GM12891 (cell line): ENCODE measurements at regions not wholly inside any gene's neighbourhood (a gene's known extent, or its start where the extent isn't known, plus 50 kb on each side); places are given as distances from the start of the nearest gene placed in this dataset.

ENCODE experiments used
- PAX5 ChIP-seq: IDR thresholded peaks from 2 replicates; pipeline ENCODE4 v1.6.1; 2011; ENCODE audit warnings: low read length, moderate library complexity, mild to moderate bottlenecking; ENCODE audit not compliant: insufficient read depth, severe bottlenecking
- POLR2A ChIP-seq: IDR thresholded peaks from 2 replicates; pipeline ENCODE4 v1.6.1; 2011; ENCODE audit warnings: low read depth, low read length, control low read depth
- POLR2AphosphoS5 ChIP-seq: IDR thresholded peaks from 2 replicates; pipeline ENCODE4 v1.6.1; 2011; ENCODE audit warnings: low read depth, low read length, control low read depth
- POU2F2 ChIP-seq: IDR thresholded peaks from 2 replicates; pipeline ENCODE4 v1.6.1; 2011; ENCODE audit warnings: low read depth, mild to moderate bottlenecking, control low read depth, low read length, moderate library complexity
- SPI1 ChIP-seq: IDR thresholded peaks from 2 replicates; pipeline ENCODE4 v1.6.1; 2011; ENCODE audit warnings: low read depth, low read length, control low read depth
- TAF1 ChIP-seq: IDR thresholded peaks from 2 replicates; pipeline ENCODE4 v1.6.1; 2011; ENCODE audit warnings: low read depth, low read length, control low read depth

DNA sequence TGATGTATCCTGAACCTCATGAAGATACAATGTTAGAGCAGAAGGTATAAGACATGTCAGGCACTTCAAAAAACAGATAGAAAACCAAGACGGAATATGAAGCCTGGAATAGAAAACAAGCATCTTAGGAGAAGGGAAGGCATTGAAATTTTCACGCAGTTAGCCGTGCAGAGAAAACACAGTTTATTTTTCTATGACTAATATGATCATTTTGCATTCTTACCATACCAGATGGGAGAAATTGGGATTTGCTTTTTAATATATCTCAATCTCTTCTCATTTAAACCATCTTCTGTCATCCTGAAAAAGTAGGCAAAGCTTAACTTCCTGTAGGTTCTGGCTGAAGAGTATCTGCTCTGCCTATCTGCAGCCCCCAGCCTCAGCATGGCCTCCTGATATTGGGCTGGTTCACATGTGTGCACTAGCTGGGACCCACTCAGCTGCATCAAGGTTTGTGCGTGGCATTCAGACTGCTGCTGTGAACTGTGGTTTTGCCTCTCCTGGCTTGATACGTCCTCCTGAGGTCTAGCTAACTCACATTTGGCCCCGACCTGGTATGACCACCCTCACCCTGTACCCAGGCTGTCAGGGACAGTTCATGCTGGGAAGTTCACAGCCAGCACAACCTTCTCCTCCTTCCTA is 392.5 kb upstream of the SASH1 start:
- TF ChIP-seq POLR2AphosphoS5, result no peak
- TF ChIP-seq TAF1, result no peak
- TF ChIP-seq POLR2A, result no peak
- no peak for TF ChIP-seq PAX5
- no peak for TF ChIP-seq SPI1
- no peak for TF ChIP-seq POU2F2
